ENCODE measurements at regions not wholly inside any gene's neighbourhood (a gene's known extent, or its start where the extent isn't known, plus 50 kb on each side); places are given as distances from the start of the nearest gene placed in this dataset.

- no peaks in the 10 kb centered on the region for H3K79me2 ChIP-seq (ENCODE audit: insufficient read depth, low read length)
- H3K9me2 ChIP-seq (ENCODE audit: insufficient read depth): no peaks in the 10 kb centered on the region
- no peaks in the 10 kb centered on the region for H4K20me1 ChIP-seq (ENCODE audit: insufficient read depth)
- TF ChIP-seq POLR2A (IDR thresholded peaks at IDR 0.05; ENCODE audit: borderline replicate concordance, extremely low read depth, insufficient read depth, insufficient read length) (no peak), RAD21 (IDR thresholded peaks at IDR 0.05; ENCODE audit: low read depth) (no peak), ZFX (IDR thresholded peaks at IDR 0.05) (no peak), SRF (IDR thresholded peaks at IDR 0.05; ENCODE audit: low read depth) (no peak), TCF7L2 (IDR thresholded peaks at IDR 0.05; ENCODE audit: borderline replicate concordance, extremely low read depth, insufficient read depth, insufficient read length) (no peak), EZH2phosphoT487 (IDR thresholded peaks at IDR 0.05; ENCODE audit: borderline replicate concordance) (no peak)
- TF ChIP-seq, protein P1, sequence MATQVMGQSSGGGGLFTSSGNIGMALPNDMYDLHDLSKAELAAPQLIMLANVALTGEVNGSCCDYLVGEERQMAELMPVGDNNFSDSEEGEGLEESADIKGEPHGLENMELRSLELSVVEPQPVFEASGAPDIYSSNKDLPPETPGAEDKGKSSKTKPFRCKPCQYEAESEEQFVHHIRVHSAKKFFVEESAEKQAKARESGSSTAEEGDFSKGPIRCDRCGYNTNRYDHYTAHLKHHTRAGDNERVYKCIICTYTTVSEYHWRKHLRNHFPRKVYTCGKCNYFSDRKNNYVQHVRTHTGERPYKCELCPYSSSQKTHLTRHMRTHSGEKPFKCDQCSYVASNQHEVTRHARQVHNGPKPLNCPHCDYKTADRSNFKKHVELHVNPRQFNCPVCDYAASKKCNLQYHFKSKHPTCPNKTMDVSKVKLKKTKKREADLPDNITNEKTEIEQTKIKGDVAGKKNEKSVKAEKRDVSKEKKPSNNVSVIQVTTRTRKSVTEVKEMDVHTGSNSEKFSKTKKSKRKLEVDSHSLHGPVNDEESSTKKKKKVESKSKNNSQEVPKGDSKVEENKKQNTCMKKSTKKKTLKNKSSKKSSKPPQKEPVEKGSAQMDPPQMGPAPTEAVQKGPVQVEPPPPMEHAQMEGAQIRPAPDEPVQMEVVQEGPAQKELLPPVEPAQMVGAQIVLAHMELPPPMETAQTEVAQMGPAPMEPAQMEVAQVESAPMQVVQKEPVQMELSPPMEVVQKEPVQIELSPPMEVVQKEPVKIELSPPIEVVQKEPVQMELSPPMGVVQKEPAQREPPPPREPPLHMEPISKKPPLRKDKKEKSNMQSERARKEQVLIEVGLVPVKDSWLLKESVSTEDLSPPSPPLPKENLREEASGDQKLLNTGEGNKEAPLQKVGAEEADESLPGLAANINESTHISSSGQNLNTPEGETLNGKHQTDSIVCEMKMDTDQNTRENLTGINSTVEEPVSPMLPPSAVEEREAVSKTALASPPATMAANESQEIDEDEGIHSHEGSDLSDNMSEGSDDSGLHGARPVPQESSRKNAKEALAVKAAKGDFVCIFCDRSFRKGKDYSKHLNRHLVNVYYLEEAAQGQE (IDR thresholded peaks at IDR 0.05; ENCODE audit: low read depth): no peak
- TF ChIP-seq, protein P2, sequence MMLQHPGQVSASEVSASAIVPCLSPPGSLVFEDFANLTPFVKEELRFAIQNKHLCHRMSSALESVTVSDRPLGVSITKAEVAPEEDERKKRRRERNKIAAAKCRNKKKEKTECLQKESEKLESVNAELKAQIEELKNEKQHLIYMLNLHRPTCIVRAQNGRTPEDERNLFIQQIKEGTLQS (IDR thresholded peaks at IDR 0.05): no peak
- H3K27me3 ChIP-seq (ENCODE audit: insufficient read depth, low read length): no peaks in the 10 kb centered on the region
- no peak overlapping the region for H3K9ac ChIP-seq (ENCODE audit: low read length)
- ChIA-PET POLR2A (interaction anchor here (0.7 kb wide), 1 partner anchor 275 kb away, joined by 3 read pairs; no protein-coding TSS in a partner anchor), RAD21 (ENCODE audit: low non-redundant PET in 1 of 2, low total read pairs in 2 of 2, uncharacterized antibody in 2 of 2, unreplicated experiment in 2 of 2) (no interaction called here), CTCF (no interaction called here)
- ATAC-seq: no peak
- BruUV-seq (replicated peaks): no TSS peak
- no peak overlapping the region for H3K4me3 ChIP-seq (replicated peaks in 1 of 2; ENCODE audit: low read depth in 1 of 2, low read length in 2 of 2)
- H2AFZ ChIP-seq (ENCODE audit: low read depth, low read length, poor library complexity, severe bottlenecking): no peak overlapping the region
- no peak overlapping the region for H3K27ac ChIP-seq (ENCODE audit: low read depth, low read length)
- intact Hi-C loops (cut with micrococcal nuclease): no loop called here
- no peaks in the 10 kb centered on the region for H3K4me1 ChIP-seq (ENCODE audit: control insufficient read depth in 1 of 2, insufficient read depth in 2 of 2, low read length in 2 of 2)
- no peak overlapping the region for H3K4me2 ChIP-seq (ENCODE audit: low read length)
- no peaks in the 10 kb centered on the region for H3K36me3 ChIP-seq (ENCODE audit: control insufficient read depth in 1 of 2, insufficient read depth in 2 of 2, low read length in 2 of 2)
- no peaks in the 10 kb centered on the region for H3K9me3 ChIP-seq (ENCODE audit: control insufficient read depth in 1 of 2, insufficient read depth in 1 of 2, low read depth in 1 of 2, low read length in 2 of 2)
- no peak for DNase-seq (ENCODE audit: low read depth, low spot score)
Observed at GRCh38 chr4:95898226-95898625, 58.3 kb downstream of the PDHA2 start.
